Kidney (tissue), 13 donors: ENCODE measurements at regions not wholly inside any gene's neighbourhood (a gene's known extent, or its start where the extent isn't known, plus 50 kb on each side); places are given as distances from the start of the nearest gene placed in this dataset.

Experiments used
- DNase-seq, 5 donors: peaks; one replicate each; pipeline ENCODE4 v3.0.0-alpha.2; 2013 to 2020
- FAIRE-seq: peaks from 2 replicates; lab custom pipeline; 2012; peaks lifted over from hg19 to GRCh38; lab: Jason Lieb, UNC
- H3K27ac ChIP-seq, 2 donors: one replicate each; pipeline ENCODE4 v1.7.0; 2013; ENCODE audit warnings: low read depth in 2 of 2, low read length in 2 of 2, inconsistent platforms in 1 of 2
- H3K27me3 ChIP-seq: one replicate; pipeline ENCODE4 v1.7.1; 2013; ENCODE audit warnings: low read length, inconsistent platforms; ENCODE audit not compliant: control insufficient read depth, insufficient read depth
- H3K36me3 ChIP-seq, 3 donors: one replicate each; pipeline versions ENCODE4 v1.7.0 to v1.7.1; 2013; ENCODE audit warnings: low read length in 3 of 3, control low read depth in 1 of 3, inconsistent platforms in 1 of 3; ENCODE audit not compliant: insufficient read depth in 3 of 3, control insufficient read depth in 2 of 3
- H3K4me1 ChIP-seq, 3 donors: one replicate each; pipeline versions ENCODE4 v1.7.0 to v1.7.1; 2013; ENCODE audit warnings: low read length in 3 of 3, inconsistent platforms in 1 of 3, low read depth in 1 of 3; ENCODE audit not compliant: control insufficient read depth in 2 of 3, insufficient read depth in 2 of 3
- H3K4me3 ChIP-seq, 3 donors: one replicate each; pipeline versions ENCODE4 v1.7.0 to v1.8.1; 2013; ENCODE audit warnings: low read length in 3 of 3, control low read depth in 1 of 3, inconsistent platforms in 1 of 3
- H3K9ac ChIP-seq, 3 donors: one replicate each; pipeline versions ENCODE4 v1.7.0 to v1.7.1; 2013; ENCODE audit warnings: low read length in 3 of 3, control low read depth in 1 of 3, inconsistent platforms in 1 of 3
- H3K9me3 ChIP-seq, 3 donors: one replicate each; pipeline versions ENCODE4 v1.7.0 to v1.7.1; 2013; ENCODE audit warnings: low read length in 3 of 3, control low read depth in 1 of 3, inconsistent platforms in 1 of 3; ENCODE audit not compliant: control insufficient read depth in 2 of 3, insufficient read depth in 1 of 3
- intact Hi-C: fragments of 100-400 bp; cut with DNase I; formaldehyde crosslinking; loops from one replicate; pipeline ENCODE4 v1.11.1; 2022
- TF ChIP-seq, protein P1 (sequence below): IDR thresholded peaks from 3 replicates; pipeline ENCODE4 v1.5.1; 2012; ENCODE audit warnings: mild to moderate bottlenecking, moderate library complexity, borderline replicate concordance; ENCODE audit not compliant: insufficient read depth; ENCODE audit errors: extremely low read depth
- donor health status: control.
- donor health status: control.
- donor health status: control.
- donor health status: control.
- donor health status: control.
- donor health status: DM: yes; HTN: yes; CAD: no.
- donor health status: Normal renal cell carcinoma (clear cell type).

GRCh38 chr17:13346592-13346991, 255.1 kb downstream of the HS3ST3A1 start:
- Histone ChIP-seq H3K27me3 (no peaks in the 10 kb centered on the region), H3K36me3 (no peaks in the 10 kb centered on the region), H3K4me3 (no peak overlapping the region), H3K4me1 (no peaks in the 10 kb centered on the region), H3K27ac (no peak overlapping the region), H3K9me3 (no peaks in the 10 kb centered on the region), H3K9ac (no peak overlapping the region)
- DNase-seq (no peak), FAIRE-seq (no peak)
- TF ChIP-seq, protein P1, sequence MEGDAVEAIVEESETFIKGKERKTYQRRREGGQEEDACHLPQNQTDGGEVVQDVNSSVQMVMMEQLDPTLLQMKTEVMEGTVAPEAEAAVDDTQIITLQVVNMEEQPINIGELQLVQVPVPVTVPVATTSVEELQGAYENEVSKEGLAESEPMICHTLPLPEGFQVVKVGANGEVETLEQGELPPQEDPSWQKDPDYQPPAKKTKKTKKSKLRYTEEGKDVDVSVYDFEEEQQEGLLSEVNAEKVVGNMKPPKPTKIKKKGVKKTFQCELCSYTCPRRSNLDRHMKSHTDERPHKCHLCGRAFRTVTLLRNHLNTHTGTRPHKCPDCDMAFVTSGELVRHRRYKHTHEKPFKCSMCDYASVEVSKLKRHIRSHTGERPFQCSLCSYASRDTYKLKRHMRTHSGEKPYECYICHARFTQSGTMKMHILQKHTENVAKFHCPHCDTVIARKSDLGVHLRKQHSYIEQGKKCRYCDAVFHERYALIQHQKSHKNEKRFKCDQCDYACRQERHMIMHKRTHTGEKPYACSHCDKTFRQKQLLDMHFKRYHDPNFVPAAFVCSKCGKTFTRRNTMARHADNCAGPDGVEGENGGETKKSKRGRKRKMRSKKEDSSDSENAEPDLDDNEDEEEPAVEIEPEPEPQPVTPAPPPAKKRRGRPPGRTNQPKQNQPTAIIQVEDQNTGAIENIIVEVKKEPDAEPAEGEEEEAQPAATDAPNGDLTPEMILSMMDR, result no peak
- intact Hi-C loops, result no loop called here

- intact Hi-C loops, result no loop called here
- Histone ChIP-seq H3K9ac (no peak overlapping the region), H3K36me3 (no peaks in the 10 kb centered on the region), H3K9me3 (no peaks in the 10 kb centered on the region), H3K27ac (no peak overlapping the region), H3K4me1 (no peaks in the 10 kb centered on the region), H3K4me3 (no peak overlapping the region), H3K27me3 (no peaks in the 10 kb centered on the region)
- DNase-seq, result no peak
- TF ChIP-seq, protein P1, result no peak
- no peak for FAIRE-seq
Measured at GRCh38 chr17:13346081-13346533, 255.6 kb downstream of the HS3ST3A1 start.

DNA sequence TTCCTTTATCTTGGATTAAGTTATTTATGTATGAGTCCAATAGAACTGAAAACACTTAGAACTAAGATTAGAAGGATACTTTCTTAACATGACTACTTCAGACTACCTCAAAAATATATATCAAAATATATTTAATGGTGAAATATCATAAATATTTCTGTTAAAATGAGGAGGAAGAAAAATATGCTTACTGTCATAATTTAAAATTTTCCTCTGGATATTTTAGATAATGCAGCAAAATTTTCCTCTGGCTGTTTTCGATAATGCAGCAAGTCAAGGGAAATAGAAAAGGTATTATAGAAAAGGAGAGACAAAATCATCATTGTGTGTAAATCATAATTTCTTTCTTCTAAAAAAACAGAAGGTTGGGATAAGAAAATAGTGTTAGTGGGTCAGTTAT, 263.3 kb downstream of the HS3ST3A1 start:
- H3K27me3 ChIP-seq, result no peaks in the 10 kb centered on the region
- no peak overlapping the region for H3K9ac ChIP-seq
- no peak overlapping the region for H3K27ac ChIP-seq
- H3K36me3 ChIP-seq, result no peaks in the 10 kb centered on the region
- peak overlapping the region in 2 of 3 donors; percentile 38 to 50 for H3K4me3 ChIP-seq
- TF ChIP-seq, protein P1, result no peak
- no peaks in the 10 kb centered on the region for H3K4me1 ChIP-seq
- DNase-seq (no peak), FAIRE-seq (no peak)
- intact Hi-C loops, result no loop called here
- H3K9me3 ChIP-seq, result no peaks in the 10 kb centered on the region

- FAIRE-seq (no peak), DNase-seq (peak in 3 of 5 donors; percentile 47 to 87 (median 80))
- intact Hi-C loops, result no loop called here
- Histone ChIP-seq H3K9me3 (no peaks in the 10 kb centered on the region), H3K4me1 (no peaks in the 10 kb centered on the region), H3K36me3 (no peaks in the 10 kb centered on the region), H3K4me3 (peak overlapping the region; percentile 4 to 50 (median 38)), H3K27me3 (no peaks in the 10 kb centered on the region), H3K9ac (no peak overlapping the region), H3K27ac (no peak overlapping the region)
- TF ChIP-seq, protein P1, result peak; percentile 58
Measured at GRCh38 chr17:13337864-13338371, 263.8 kb downstream of the HS3ST3A1 start.
